ENCODE measurements at regions not wholly inside any gene's neighbourhood (a gene's known extent, or its start where the extent isn't known, plus 50 kb on each side); places are given as distances from the start of the nearest gene placed in this dataset.
"Not testable (repeated sequence)": the region's sequence is repeated elsewhere in the genome, so short reads cannot be mapped to it uniquely, and the experiment has no call there.

- peak; percentile 38 for DNase-seq
These were observed 1949.4 kb upstream of the RAG2 start for GRCh38 chr11:38547462-38547861.

- no peak for DNase-seq
These were observed 1946.0 kb upstream of the RAG2 start for GRCh38 chr11:38543986-38544385.

GRCh38 chr11:38543311-38543710 lies 1945.3 kb upstream of the RAG2 start:
- DNase-seq, result peak; percentile 88

- no peak for DNase-seq
These were observed 1941.0 kb upstream of the RAG2 start for GRCh38 chr11:38538866-38539680.

GRCh38 chr11:38530226-38530625 lies 1932.2 kb upstream of the RAG2 start:
- no peak for DNase-seq

GRCh38 chr11:38524945-38525344 lies 1926.9 kb upstream of the RAG2 start:
- no peak for DNase-seq

- no peak for DNase-seq
These were observed 1920.0 kb upstream of the RAG2 start for GRCh38 chr11:38517991-38518390.

GRCh38 chr11:38512830-38513229 lies 1914.8 kb upstream of the RAG2 start:
- DNase-seq, result not testable (repeated sequence)

- DNase-seq, result no peak
These were observed 1912.0 kb upstream of the RAG2 start for GRCh38 chr11:38510041-38510440.

GRCh38 chr11:38503876-38504275 lies 1905.8 kb upstream of the RAG2 start:
- DNase-seq, result no peak

GRCh38 chr11:38498721-38499120 lies 1900.7 kb upstream of the RAG2 start:
- DNase-seq, result no peak

GRCh38 chr11:38491986-38492385 lies 1894.0 kb upstream of the RAG2 start:
- DNase-seq, result no peak

- DNase-seq, result no peak
These were observed 1883.4 kb upstream of the RAG2 start for GRCh38 chr11:38481391-38481790.

- peak; percentile 18 for DNase-seq
These were observed 1879.0 kb upstream of the RAG2 start for GRCh38 chr11:38476808-38477575.

GRCh38 chr11:38461751-38462150 lies 1863.7 kb upstream of the RAG2 start:
- DNase-seq, result no peak

GRCh38 chr11:38460896-38461295 lies 1862.9 kb upstream of the RAG2 start:
- DNase-seq, result peak; percentile 95

GRCh38 chr11:38460429-38460828 lies 1862.4 kb upstream of the RAG2 start:
- peak; percentile 73 for DNase-seq

GRCh38 chr11:38456371-38456770 lies 1858.3 kb upstream of the RAG2 start:
- no peak for DNase-seq

- no peak for DNase-seq
These were observed 1850.2 kb upstream of the RAG2 start for GRCh38 chr11:38448284-38448683.

- no peak for DNase-seq
These were observed 1848.3 kb upstream of the RAG2 start for GRCh38 chr11:38446336-38446735.

- DNase-seq, result no peak
These were observed 1840.1 kb upstream of the RAG2 start for GRCh38 chr11:38438091-38438490.

GRCh38 chr11:38425578-38425977 lies 1827.5 kb upstream of the RAG2 start:
- DNase-seq, result no peak

GRCh38 chr11:38423042-38423441 lies 1825.0 kb upstream of the RAG2 start:
- no peak for DNase-seq

GRCh38 chr11:38416141-38416540 lies 1818.1 kb upstream of the RAG2 start:
- no peak for DNase-seq

All from fibroblast of skin of abdomen (primary cell).